SU-DHL-6 (cell line): ENCODE measurements at regions not wholly inside any gene's neighbourhood (a gene's known extent, or its start where the extent isn't known, plus 50 kb on each side); places are given as distances from the start of the nearest gene placed in this dataset.

Experiments
- H2AFZ ChIP-seq: fragments of 200-600 bp; sonication (generic); 2 replicates; pipeline ENCODE4 v1.6.1; 2014; ENCODE audit warnings: low read depth, mild to moderate bottlenecking, moderate library complexity, mixed read lengths, antibody characterized with exemption, low read length; ENCODE audit not compliant: severe bottlenecking
- H3F3A ChIP-seq: fragments of 200-600 bp; shearing (Covaris generic); 2 replicates; pipeline ENCODE4 v1.6.0; 2016; ENCODE audit warnings: antibody characterized with exemption, mild to moderate bottlenecking; ENCODE audit not compliant: insufficient read depth
- H3K27ac ChIP-seq: fragments of 200-600 bp; sonication (generic); 2 replicates; pipeline ENCODE4 v1.5.1; 2016; ENCODE audit warnings: low read depth, mild to moderate bottlenecking, low read length, moderate library complexity, mixed read lengths
- H3K27me3 ChIP-seq: fragments of 200-600 bp; sonication (generic), shearing (Covaris generic); 2 replicates; pipeline ENCODE4 v1.6.0; 2014; ENCODE audit warnings: mild to moderate bottlenecking, low read length
- H3K36me3 ChIP-seq: fragments of 200-600 bp; sonication (generic); 2 replicates; pipeline ENCODE4 v1.6.1; 2014; ENCODE audit warnings: mild to moderate bottlenecking, low read length, mixed read lengths
- H3K4me2 ChIP-seq: fragments of 300-600, 200-600 bp; shearing (Covaris generic), sonication (generic); 2 replicates; pipeline ENCODE4 v1.6.0; 2014; ENCODE audit warnings: low read length, low read depth, mild to moderate bottlenecking; ENCODE audit not compliant: poor library complexity, severe bottlenecking
- H3K4me3 ChIP-seq: fragments of 200-600 bp; sonication (generic); 2 replicates; pipeline ENCODE4 v1.5.1; 2014; ENCODE audit warnings: antibody characterized with exemption, low read length, mild to moderate bottlenecking, mixed read lengths; ENCODE audit not compliant: insufficient read depth, poor library complexity, severe bottlenecking
- H3K79me2 ChIP-seq: fragments of 200-600 bp; sonication (generic); 2 replicates; pipeline ENCODE4 v1.6.1; 2014; ENCODE audit warnings: mild to moderate bottlenecking, low read length, moderate library complexity; ENCODE audit not compliant: insufficient read depth
- H3K9ac ChIP-seq: fragments of 200-600 bp; sonication (generic); 2 replicates; pipeline ENCODE4 v1.7.0; 2014; ENCODE audit warnings: mild to moderate bottlenecking, low read length
- H3K9me2 ChIP-seq: fragments of 200-600 bp; sonication (generic); replicated peaks from 2 replicates; pipeline ENCODE4 v1.6.1; 2014; ENCODE audit warnings: low read length; ENCODE audit not compliant: insufficient read depth
- H3K9me3 ChIP-seq: fragments of 200-600 bp; sonication (generic); 2 replicates; pipeline ENCODE4 v1.6.1; 2014; ENCODE audit warnings: low read length, mixed read lengths; ENCODE audit not compliant: insufficient read depth
- H4K20me1 ChIP-seq: fragments of 200-600 bp; sonication (generic); 2 replicates; pipeline ENCODE4 v1.6.1; 2014; ENCODE audit warnings: low read depth, mild to moderate bottlenecking, antibody characterized with exemption, low read length, moderate library complexity, mixed read lengths
- CTCF ChIP-seq: fragments of 200-600 bp; sonication (generic); IDR thresholded peaks from one replicate; pipeline ENCODE4 v1.5.1; 2017; ENCODE audit warnings: antibody characterized with exemption, mild to moderate bottlenecking, low read length, moderate library complexity; ENCODE audit not compliant: insufficient read depth, poor library complexity, severe bottlenecking
- EZH2phosphoT487 ChIP-seq: fragments of 200-600 bp; sonication (generic), shearing (Covaris generic); conservative IDR thresholded peaks from 2 replicates; pipeline ENCODE4 v1.6.1; 2018; ENCODE audit warnings: mild to moderate bottlenecking, antibody characterized with exemption, low read length, moderate library complexity, mixed read lengths

- H3K79me2 ChIP-seq: no peaks in the 10 kb centered on the region
- no peaks in the 10 kb centered on the region for H3K9me2 ChIP-seq
- H4K20me1 ChIP-seq: no peaks in the 10 kb centered on the region
- H3K4me3 ChIP-seq: no peak overlapping the region
- H3K36me3 ChIP-seq: no peaks in the 10 kb centered on the region
- H3K4me2 ChIP-seq: no peak overlapping the region
- no peaks in the 10 kb centered on the region for H3F3A ChIP-seq
- H3K9me3 ChIP-seq: no peaks in the 10 kb centered on the region
- no peak overlapping the region for H2AFZ ChIP-seq
- H3K9ac ChIP-seq: no peak overlapping the region
- no peak overlapping the region for H3K27ac ChIP-seq
- no peaks in the 10 kb centered on the region for H3K27me3 ChIP-seq
- no peak for TF ChIP-seq CTCF
- no peak for TF ChIP-seq EZH2phosphoT487
These were observed 168.5 kb upstream of the ATXN1 start for GRCh38 chr6:16929809-16930208.

GRCh38 chr6:16928387-16928786, 167.1 kb upstream of the ATXN1 start:
- H3K27ac ChIP-seq: no peak overlapping the region

GRCh38 chr6:16927205-16927604, 165.9 kb upstream of the ATXN1 start:
- Histone ChIP-seq H4K20me1 (no peaks in the 10 kb centered on the region), H3K9me3 (no peaks in the 10 kb centered on the region), H3K27me3 (no peaks in the 10 kb centered on the region), H2AFZ (no peak overlapping the region), H3K36me3 (no peaks in the 10 kb centered on the region), H3F3A (no peaks in the 10 kb centered on the region), H3K79me2 (no peaks in the 10 kb centered on the region), H3K4me3 (no peak overlapping the region), H3K9ac (no peak overlapping the region), H3K9me2 (no peaks in the 10 kb centered on the region), H3K4me2 (no peak overlapping the region), H3K27ac (no peak overlapping the region)
- no peak for TF ChIP-seq CTCF
- TF ChIP-seq EZH2phosphoT487: no peak

More at GRCh38 chr6:16928387-16928786, 167.1 kb upstream of the ATXN1 start:
- Histone ChIP-seq H2AFZ (no peak overlapping the region), H3K79me2 (no peaks in the 10 kb centered on the region), H3K36me3 (no peaks in the 10 kb centered on the region), H3F3A (no peaks in the 10 kb centered on the region), H3K4me3 (no peak overlapping the region), H3K9ac (no peak overlapping the region), H3K27me3 (no peaks in the 10 kb centered on the region), H3K9me3 (no peaks in the 10 kb centered on the region), H3K9me2 (no peaks in the 10 kb centered on the region), H4K20me1 (no peaks in the 10 kb centered on the region), H3K4me2 (no peak overlapping the region)
- TF ChIP-seq CTCF: no peak
- no peak for TF ChIP-seq EZH2phosphoT487

GRCh38 chr6:16925461-16925860, 164.2 kb upstream of the ATXN1 start:
- H3K9me3 ChIP-seq: no peaks in the 10 kb centered on the region
- no peaks in the 10 kb centered on the region for H3F3A ChIP-seq
- H3K4me2 ChIP-seq: no peak overlapping the region
- H2AFZ ChIP-seq: no peak overlapping the region
- no peak for TF ChIP-seq EZH2phosphoT487
- no peak for TF ChIP-seq CTCF
- no peaks in the 10 kb centered on the region for H3K79me2 ChIP-seq
- no peak overlapping the region for H3K27ac ChIP-seq
- H3K9me2 ChIP-seq: no peaks in the 10 kb centered on the region
- H4K20me1 ChIP-seq: no peaks in the 10 kb centered on the region
- H3K27me3 ChIP-seq: no peaks in the 10 kb centered on the region
- no peak overlapping the region for H3K9ac ChIP-seq
- no peak overlapping the region for H3K4me3 ChIP-seq
- H3K36me3 ChIP-seq: no peaks in the 10 kb centered on the region
